ENCODE measurements at regions not wholly inside any gene's neighbourhood (a gene's known extent, or its start where the extent isn't known, plus 50 kb on each side); places are given as distances from the start of the nearest gene placed in this dataset.

DNA sequence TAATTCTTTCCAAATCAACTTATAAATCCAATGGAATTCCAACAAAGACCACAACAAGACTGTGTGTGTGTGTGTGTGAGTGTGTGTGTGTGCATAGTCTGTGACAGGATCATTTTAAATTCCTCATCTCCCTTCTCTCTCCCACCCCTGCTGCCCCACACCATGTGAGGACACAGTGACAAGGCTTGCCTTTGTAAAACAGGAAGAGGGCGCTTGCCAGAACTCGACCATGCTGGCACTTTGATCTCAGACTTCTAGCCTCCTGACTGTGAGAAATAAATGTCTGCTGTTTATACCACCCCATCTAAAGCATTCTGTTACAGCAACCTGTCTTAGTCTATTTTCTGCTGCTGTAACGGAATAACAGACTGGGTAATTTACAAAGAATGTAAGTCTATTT is 99.1 kb downstream of the NSMCE3 start:
- Mint-ChIP-seq H3K27ac (no peak overlapping the region), H3K9me3 (peaks cover 8 to 10% of the 10 kb centered on the region in 2 experiments; a peak in 4 of 5 replicates), H3K4me1 (peaks cover 8 to 13% of the 10 kb centered on the region in 2 experiments), H3K4me3 (no peak overlapping the region), H3K36me3 (ENCODE audit: insufficient read depth in 1 of 3, low read depth in 3 of 3) (peaks cover 0 to 8% (median 0%) of the 10 kb centered on the region in 3 experiments; a peak in 1 of 7 replicates), H3K27me3 (ENCODE audit: low read depth) (no peaks in the 10 kb centered on the region)
- H3K9ac ChIP-seq (ENCODE audit: extremely low read depth, insufficient read length, low read length), result no peak overlapping the region
- no peaks in the 10 kb centered on the region for H3K79me1 ChIP-seq (ENCODE audit: insufficient read depth, low read depth, low read length, poor library complexity, severe bottlenecking)
- no peak overlapping the region for H3K4ac ChIP-seq (ENCODE audit: low read depth, low read length)
- H3K18ac ChIP-seq (ENCODE audit: insufficient read length, low read depth, low read length), result no peak overlapping the region
- no CpG with 5 or more reads among the region's 3 CpGs for WGBS (ENCODE audit: extremely low coverage, insufficient read length, low lambda C conversion rate)
- no peak overlapping the region for H4K8ac ChIP-seq (replicated peaks; ENCODE audit: insufficient read length, low read depth, low read length)
- no peaks in the 10 kb centered on the region for H4K20me1 ChIP-seq (ENCODE audit: control insufficient read depth, insufficient read depth, insufficient read length)
- H2BK12ac ChIP-seq (ENCODE audit: insufficient read length, low read depth, low read length), result no peak overlapping the region
- no peak overlapping the region for H4K91ac ChIP-seq (ENCODE audit: insufficient read length, low read depth, low read length)
- H3K4me2 ChIP-seq (ENCODE audit: insufficient read depth, insufficient read length, low read length), result no peak overlapping the region
- H3K27me3 ChIP-seq (ENCODE audit: insufficient read depth, low read length), result no peaks in the 10 kb centered on the region
- DNase-seq, result no peak
- no peak overlapping the region for H2AFZ ChIP-seq (ENCODE audit: low read length)
- H3T11ph ChIP-seq (ENCODE audit: low read length), result no peak overlapping the region
- no peaks in the 10 kb centered on the region for H3K23me2 ChIP-seq (ENCODE audit: insufficient read length, low read depth, low read length, poor library complexity, severe bottlenecking)
- no peak overlapping the region for H2BK5ac ChIP-seq (ENCODE audit: insufficient read length, low read length)
- no peak overlapping the region for H3K27ac ChIP-seq (ENCODE audit: insufficient read length, low read depth, low read length)
- H3K9me3 ChIP-seq (ENCODE audit: control insufficient read depth, low read depth, low read length), result no peaks in the 10 kb centered on the region
- no peak overlapping the region for H3K14ac ChIP-seq (ENCODE audit: insufficient read depth, low read length)
- no peak overlapping the region for H3K56ac ChIP-seq (ENCODE audit: insufficient read length, low read depth, low read length)
- TF ChIP-seq, protein P1, sequence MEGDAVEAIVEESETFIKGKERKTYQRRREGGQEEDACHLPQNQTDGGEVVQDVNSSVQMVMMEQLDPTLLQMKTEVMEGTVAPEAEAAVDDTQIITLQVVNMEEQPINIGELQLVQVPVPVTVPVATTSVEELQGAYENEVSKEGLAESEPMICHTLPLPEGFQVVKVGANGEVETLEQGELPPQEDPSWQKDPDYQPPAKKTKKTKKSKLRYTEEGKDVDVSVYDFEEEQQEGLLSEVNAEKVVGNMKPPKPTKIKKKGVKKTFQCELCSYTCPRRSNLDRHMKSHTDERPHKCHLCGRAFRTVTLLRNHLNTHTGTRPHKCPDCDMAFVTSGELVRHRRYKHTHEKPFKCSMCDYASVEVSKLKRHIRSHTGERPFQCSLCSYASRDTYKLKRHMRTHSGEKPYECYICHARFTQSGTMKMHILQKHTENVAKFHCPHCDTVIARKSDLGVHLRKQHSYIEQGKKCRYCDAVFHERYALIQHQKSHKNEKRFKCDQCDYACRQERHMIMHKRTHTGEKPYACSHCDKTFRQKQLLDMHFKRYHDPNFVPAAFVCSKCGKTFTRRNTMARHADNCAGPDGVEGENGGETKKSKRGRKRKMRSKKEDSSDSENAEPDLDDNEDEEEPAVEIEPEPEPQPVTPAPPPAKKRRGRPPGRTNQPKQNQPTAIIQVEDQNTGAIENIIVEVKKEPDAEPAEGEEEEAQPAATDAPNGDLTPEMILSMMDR (conservative IDR thresholded peaks at IDR 0.05), result no peak
- no peak overlapping the region for H2BK120ac ChIP-seq (ENCODE audit: low read depth, low read length, poor library complexity, severe bottlenecking)
- no peaks in the 10 kb centered on the region for H3K79me2 ChIP-seq (ENCODE audit: insufficient read depth, low read length)
- no peak overlapping the region for H2BK20ac ChIP-seq (ENCODE audit: low read depth, low read length, poor library complexity, severe bottlenecking)
- no peaks in the 10 kb centered on the region for H3K4me1 ChIP-seq (ENCODE audit: insufficient read depth, low read length)
- H2AK5ac ChIP-seq (ENCODE audit: insufficient read length, low read length), result no peak overlapping the region
- no peak overlapping the region for H4K5ac ChIP-seq (ENCODE audit: insufficient read length, low read depth, low read length)
- H3K23ac ChIP-seq (ENCODE audit: insufficient read length, low read depth, low read length), result no peak overlapping the region
- no peak overlapping the region for H2BK15ac ChIP-seq (ENCODE audit: low read depth, low read length)

All from H9 (cell line).